ENCODE measurements at regions not wholly inside any gene's neighbourhood (a gene's known extent, or its start where the extent isn't known, plus 50 kb on each side); places are given as distances from the start of the nearest gene placed in this dataset.

DNA sequence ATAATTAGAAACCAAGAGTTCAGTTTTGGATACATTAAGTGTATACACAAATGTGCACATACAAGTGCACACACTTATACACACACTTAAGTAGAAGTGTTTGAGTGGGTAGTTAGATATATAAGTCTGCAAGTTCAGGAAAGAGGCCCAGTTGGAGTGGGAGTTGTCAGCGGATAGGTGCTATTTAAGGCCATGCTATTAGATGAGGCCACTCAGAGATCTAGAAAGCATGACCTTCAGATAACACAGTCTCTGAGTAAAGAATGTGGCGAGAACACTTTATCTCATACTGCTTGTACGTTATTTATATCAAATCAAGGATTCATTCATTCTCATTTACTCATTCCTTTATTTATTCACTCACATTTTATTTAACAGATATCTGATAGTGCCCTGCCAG is 206.2 kb downstream of the POSTN start:
- TF ChIP-seq NFIC (IDR thresholded peaks at IDR 0.05): no peak
- no peak for TF ChIP-seq CREB1 (IDR thresholded peaks at IDR 0.05; ENCODE audit: low read depth)

DNA sequence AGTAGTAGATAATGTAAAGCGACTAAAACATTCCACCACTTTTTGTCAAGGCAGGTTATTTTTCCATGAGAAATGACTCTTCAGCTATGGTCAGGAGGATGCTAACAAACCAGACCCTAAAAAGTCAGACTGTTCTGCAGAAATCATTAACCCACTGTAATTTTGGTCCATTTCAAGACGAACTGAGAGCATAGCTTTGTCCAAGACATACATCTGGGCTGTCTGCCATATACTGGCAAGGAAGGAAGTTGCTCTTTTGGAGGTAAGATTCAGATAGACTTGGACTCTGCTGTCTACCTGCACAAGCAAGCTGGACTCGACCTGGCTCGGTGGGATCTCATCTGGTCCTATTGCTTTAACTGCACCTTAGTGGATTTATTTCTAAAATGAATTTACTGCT is 207.8 kb downstream of the POSTN start:
- TF ChIP-seq CREB1 (IDR thresholded peaks at IDR 0.05; ENCODE audit: low read depth) (no peak), EP300 (IDR thresholded peaks at IDR 0.05; ENCODE audit: borderline replicate concordance) (no peak), TCF12 (IDR thresholded peaks at IDR 0.05; ENCODE audit: low read depth) (no peak), FOXM1 (IDR thresholded peaks at IDR 0.05; ENCODE audit: borderline replicate concordance, low read depth) (no peak), EGR1 (IDR thresholded peaks at IDR 0.05) (no peak), NFIC (IDR thresholded peaks at IDR 0.05) (no peak), YY1 (IDR thresholded peaks at IDR 0.05; ENCODE audit: low read depth) (no peak), RAD21 (IDR thresholded peaks at IDR 0.05; ENCODE audit: low read depth) (no peak), TAF1 (IDR thresholded peaks at IDR 0.05; ENCODE audit: low read depth) (no peak), ZBTB7A (IDR thresholded peaks at IDR 0.05; ENCODE audit: low read depth) (no peak), CEBPB (IDR thresholded peaks at IDR 0.05) (no peak), TEAD4 (IDR thresholded peaks at IDR 0.05) (no peak)
- TF ChIP-seq, protein P1, sequence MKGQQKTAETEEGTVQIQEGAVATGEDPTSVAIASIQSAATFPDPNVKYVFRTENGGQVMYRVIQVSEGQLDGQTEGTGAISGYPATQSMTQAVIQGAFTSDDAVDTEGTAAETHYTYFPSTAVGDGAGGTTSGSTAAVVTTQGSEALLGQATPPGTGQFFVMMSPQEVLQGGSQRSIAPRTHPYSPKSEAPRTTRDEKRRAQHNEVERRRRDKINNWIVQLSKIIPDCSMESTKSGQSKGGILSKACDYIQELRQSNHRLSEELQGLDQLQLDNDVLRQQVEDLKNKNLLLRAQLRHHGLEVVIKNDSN (IDR thresholded peaks at IDR 0.05): no peak
- TF ChIP-seq, protein P2, sequence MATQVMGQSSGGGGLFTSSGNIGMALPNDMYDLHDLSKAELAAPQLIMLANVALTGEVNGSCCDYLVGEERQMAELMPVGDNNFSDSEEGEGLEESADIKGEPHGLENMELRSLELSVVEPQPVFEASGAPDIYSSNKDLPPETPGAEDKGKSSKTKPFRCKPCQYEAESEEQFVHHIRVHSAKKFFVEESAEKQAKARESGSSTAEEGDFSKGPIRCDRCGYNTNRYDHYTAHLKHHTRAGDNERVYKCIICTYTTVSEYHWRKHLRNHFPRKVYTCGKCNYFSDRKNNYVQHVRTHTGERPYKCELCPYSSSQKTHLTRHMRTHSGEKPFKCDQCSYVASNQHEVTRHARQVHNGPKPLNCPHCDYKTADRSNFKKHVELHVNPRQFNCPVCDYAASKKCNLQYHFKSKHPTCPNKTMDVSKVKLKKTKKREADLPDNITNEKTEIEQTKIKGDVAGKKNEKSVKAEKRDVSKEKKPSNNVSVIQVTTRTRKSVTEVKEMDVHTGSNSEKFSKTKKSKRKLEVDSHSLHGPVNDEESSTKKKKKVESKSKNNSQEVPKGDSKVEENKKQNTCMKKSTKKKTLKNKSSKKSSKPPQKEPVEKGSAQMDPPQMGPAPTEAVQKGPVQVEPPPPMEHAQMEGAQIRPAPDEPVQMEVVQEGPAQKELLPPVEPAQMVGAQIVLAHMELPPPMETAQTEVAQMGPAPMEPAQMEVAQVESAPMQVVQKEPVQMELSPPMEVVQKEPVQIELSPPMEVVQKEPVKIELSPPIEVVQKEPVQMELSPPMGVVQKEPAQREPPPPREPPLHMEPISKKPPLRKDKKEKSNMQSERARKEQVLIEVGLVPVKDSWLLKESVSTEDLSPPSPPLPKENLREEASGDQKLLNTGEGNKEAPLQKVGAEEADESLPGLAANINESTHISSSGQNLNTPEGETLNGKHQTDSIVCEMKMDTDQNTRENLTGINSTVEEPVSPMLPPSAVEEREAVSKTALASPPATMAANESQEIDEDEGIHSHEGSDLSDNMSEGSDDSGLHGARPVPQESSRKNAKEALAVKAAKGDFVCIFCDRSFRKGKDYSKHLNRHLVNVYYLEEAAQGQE (IDR thresholded peaks at IDR 0.05; ENCODE audit: low read depth): no peak
- TF ChIP-seq, protein P3, sequence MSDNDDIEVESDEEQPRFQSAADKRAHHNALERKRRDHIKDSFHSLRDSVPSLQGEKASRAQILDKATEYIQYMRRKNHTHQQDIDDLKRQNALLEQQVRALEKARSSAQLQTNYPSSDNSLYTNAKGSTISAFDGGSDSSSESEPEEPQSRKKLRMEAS (IDR thresholded peaks at IDR 0.05): no peak

DNA sequence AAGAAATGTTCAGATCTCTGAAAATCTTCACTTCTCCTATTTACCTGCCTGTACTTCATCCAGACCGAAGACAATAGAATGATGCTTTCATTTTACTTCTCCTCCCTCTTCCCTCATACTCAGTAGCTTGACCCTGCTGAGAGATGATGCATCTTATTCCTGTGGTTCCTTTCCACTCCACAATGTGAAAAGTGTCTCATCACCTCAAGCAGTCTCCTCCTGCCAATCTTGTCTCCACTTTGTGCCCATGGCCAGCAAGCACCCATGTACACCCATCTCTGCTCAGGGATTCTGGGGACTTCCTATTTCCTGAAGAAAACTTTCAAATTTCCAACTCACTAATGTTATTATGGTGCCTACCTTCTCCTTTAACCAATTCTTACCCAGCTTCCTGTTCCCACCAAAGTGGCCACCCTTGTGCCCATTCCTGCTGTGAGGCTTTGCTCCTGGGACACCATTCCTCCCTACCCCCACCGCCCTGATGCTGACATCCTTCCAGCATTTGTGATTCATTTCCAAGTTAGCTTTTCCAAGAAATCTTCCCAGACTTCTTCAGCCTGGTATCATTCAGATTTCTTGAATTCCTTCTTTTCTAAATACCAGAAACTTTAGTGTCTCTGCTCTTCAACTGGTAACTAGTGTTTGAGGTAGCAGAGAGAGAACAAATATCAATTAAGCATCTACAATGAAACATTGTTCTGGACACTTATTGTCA is 212.5 kb downstream of the POSTN start:
- TF ChIP-seq, protein P2 (IDR thresholded peaks at IDR 0.05; ENCODE audit: low read depth): no peak
- TF ChIP-seq NFIC (IDR thresholded peaks at IDR 0.05) (no peak), CREB1 (IDR thresholded peaks at IDR 0.05; ENCODE audit: low read depth) (no peak), ZBTB7A (IDR thresholded peaks at IDR 0.05; ENCODE audit: low read depth) (no peak), EGR1 (IDR thresholded peaks at IDR 0.05) (no peak), CEBPB (IDR thresholded peaks at IDR 0.05) (no peak)
- TF ChIP-seq, protein P1 (IDR thresholded peaks at IDR 0.05): no peak

DNA sequence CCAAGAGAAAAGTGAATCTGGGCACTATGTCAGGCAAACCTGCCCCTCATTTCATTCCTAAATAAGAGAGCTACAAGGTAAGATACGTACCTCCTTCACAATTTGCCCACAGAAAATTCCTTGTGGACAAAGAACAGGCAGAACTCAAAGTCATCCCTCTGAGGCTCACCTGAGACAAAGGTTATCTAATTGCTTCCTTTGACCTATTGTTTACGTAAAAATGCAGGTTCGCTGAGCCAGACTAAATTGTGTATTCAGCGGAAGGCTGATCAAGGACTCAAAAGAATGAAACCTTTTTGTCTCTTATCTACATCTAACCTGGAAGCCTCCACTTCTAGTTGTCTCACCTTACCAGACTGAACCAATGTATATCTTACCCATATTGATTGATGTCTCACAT is 213.3 kb downstream of the POSTN start:
- TF ChIP-seq RAD21 (IDR thresholded peaks at IDR 0.05; ENCODE audit: low read depth) (no peak), NFIC (IDR thresholded peaks at IDR 0.05) (no peak), EP300 (IDR thresholded peaks at IDR 0.05; ENCODE audit: borderline replicate concordance) (no peak), TEAD4 (IDR thresholded peaks at IDR 0.05) (no peak), CREB1 (IDR thresholded peaks at IDR 0.05; ENCODE audit: low read depth) (no peak), YY1 (IDR thresholded peaks at IDR 0.05; ENCODE audit: low read depth) (no peak), TCF12 (IDR thresholded peaks at IDR 0.05; ENCODE audit: low read depth) (no peak)
- TF ChIP-seq, protein P3 (IDR thresholded peaks at IDR 0.05): no peak

DNA sequence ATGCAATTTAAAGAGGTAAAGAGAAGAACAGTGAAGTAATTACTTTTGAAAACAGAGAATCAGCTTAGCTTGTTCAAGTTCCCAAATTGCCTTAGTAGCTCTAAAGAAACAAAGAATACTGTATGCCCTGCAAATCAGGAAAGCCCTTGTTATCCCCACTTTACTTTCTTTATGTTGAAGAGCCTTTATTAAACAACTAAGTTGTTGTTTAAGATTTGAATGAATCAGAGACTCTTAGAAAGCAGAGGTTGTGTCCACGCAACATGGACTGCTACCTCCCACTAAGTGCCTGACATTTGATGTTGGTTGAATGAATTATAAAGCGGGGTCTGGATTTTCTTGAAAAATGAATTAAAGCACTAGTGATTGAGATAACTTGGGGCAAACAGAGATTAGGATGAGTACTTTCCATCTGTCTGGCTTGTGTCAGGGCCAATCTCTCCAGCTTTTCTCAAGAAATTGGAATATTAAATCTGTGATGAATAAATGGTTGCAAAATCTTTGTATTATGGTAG is 214.7 kb downstream of the POSTN start:
- TF ChIP-seq EGR1 (IDR thresholded peaks at IDR 0.05) (no peak), CREB1 (IDR thresholded peaks at IDR 0.05; ENCODE audit: low read depth) (no peak), RAD21 (IDR thresholded peaks at IDR 0.05; ENCODE audit: low read depth) (no peak), FOXM1 (IDR thresholded peaks at IDR 0.05; ENCODE audit: borderline replicate concordance, low read depth) (no peak), TEAD4 (IDR thresholded peaks at IDR 0.05) (no peak), EP300 (IDR thresholded peaks at IDR 0.05; ENCODE audit: borderline replicate concordance) (no peak), TCF12 (IDR thresholded peaks at IDR 0.05; ENCODE audit: low read depth) (no peak), ZBTB7A (IDR thresholded peaks at IDR 0.05; ENCODE audit: low read depth) (no peak), NFIC (IDR thresholded peaks at IDR 0.05) (no peak), YY1 (IDR thresholded peaks at IDR 0.05; ENCODE audit: low read depth) (no peak), TAF1 (IDR thresholded peaks at IDR 0.05; ENCODE audit: low read depth) (no peak)
- TF ChIP-seq, protein P3 (IDR thresholded peaks at IDR 0.05): no peak
- TF ChIP-seq, protein P1 (IDR thresholded peaks at IDR 0.05): no peak

Data from Ishikawa (cell line).